BE2C (cell line): ENCODE measurements at regions not wholly inside any gene's neighbourhood (a gene's known extent, or its start where the extent isn't known, plus 50 kb on each side); places are given as distances from the start of the nearest gene placed in this dataset.

Experiments used
- DNase-seq: peaks from one replicate; pipeline ENCODE4 v3.0.0-alpha.2; 2020
- H3K27me3 ChIP-seq: fragments of 250-450 bp; sonication (Bioruptor Pico); 2 replicates; pipeline ENCODE4 v1.5.1; 2020; ENCODE audit warnings: mild to moderate bottlenecking
- H3K36me3 ChIP-seq: fragments of 250-450 bp; sonication (Bioruptor Pico); 2 replicates; pipeline ENCODE4 v1.5.1; 2020; ENCODE audit warnings: mild to moderate bottlenecking
- H3K4me1 ChIP-seq: fragments of 250-450 bp; sonication (Bioruptor Pico); 2 replicates; pipeline ENCODE4 v1.5.1; 2020
- H3K4me3 ChIP-seq: 2 replicates; pipeline ENCODE4 v1.5.1; 2011; ENCODE audit warnings: low read depth, low read length
- H3K9me3 ChIP-seq: fragments of 250-450 bp; sonication (Bioruptor Pico); 2 replicates; pipeline ENCODE4 v1.5.1; 2020
- TF ChIP-seq, protein P1 (sequence below): IDR thresholded peaks from 2 replicates; pipeline ENCODE4 v1.5.1; 2012; ENCODE audit warnings: mild to moderate bottlenecking, low read depth, low read length

DNA sequence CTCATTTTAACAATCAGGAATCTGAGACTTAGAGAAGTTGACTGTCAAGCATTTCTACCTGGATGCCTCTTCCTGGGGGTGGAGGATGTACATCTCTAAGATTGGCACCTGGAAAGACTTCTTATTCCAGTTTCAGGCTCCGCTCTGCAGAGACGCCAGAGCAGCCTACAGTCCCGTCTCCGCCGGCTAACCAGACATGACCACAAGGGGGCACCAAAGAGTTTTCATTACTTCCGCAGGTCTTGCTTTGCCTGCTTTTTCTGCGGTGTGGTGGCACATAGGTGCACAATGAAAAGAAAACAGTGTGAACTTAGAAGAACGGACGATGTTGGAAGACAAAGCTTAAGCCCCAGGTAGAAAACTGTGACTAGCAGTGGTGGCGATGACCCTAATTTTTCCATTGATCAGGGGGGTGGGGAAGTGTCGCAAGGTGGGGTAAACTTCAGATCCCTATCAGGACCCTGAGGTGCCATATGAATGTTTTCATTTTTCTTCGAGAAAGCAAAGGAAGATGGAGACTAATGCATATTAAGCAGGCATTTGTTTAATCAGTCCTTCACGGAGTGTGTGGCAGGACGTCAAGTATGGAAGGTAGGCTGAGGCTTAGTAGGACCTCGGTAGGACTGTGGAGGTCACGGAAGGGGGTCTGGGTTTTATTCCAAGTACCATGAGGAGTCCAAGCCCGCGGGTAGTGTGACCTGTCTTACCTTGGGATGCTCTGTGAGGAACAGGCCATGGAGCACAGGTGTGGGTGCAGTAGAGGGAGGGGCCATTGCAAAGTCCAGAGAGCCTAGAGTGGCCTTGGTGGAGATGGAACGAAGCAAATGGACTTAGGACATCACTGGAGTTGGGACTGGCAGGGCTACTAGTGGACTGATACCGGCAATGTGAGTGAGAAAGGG, 60.1 kb upstream of the SORCS3 start:
- TF ChIP-seq, protein P1, sequence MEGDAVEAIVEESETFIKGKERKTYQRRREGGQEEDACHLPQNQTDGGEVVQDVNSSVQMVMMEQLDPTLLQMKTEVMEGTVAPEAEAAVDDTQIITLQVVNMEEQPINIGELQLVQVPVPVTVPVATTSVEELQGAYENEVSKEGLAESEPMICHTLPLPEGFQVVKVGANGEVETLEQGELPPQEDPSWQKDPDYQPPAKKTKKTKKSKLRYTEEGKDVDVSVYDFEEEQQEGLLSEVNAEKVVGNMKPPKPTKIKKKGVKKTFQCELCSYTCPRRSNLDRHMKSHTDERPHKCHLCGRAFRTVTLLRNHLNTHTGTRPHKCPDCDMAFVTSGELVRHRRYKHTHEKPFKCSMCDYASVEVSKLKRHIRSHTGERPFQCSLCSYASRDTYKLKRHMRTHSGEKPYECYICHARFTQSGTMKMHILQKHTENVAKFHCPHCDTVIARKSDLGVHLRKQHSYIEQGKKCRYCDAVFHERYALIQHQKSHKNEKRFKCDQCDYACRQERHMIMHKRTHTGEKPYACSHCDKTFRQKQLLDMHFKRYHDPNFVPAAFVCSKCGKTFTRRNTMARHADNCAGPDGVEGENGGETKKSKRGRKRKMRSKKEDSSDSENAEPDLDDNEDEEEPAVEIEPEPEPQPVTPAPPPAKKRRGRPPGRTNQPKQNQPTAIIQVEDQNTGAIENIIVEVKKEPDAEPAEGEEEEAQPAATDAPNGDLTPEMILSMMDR = peak; percentile 82
- no peaks in the 10 kb centered on the region for H3K4me1 ChIP-seq
- H3K36me3 ChIP-seq = no peaks in the 10 kb centered on the region
- no peaks in the 10 kb centered on the region for H3K9me3 ChIP-seq
- no peaks in the 10 kb centered on the region for H3K27me3 ChIP-seq
- no peak overlapping the region for H3K4me3 ChIP-seq
- DNase-seq = peak; percentile 68

DNA sequence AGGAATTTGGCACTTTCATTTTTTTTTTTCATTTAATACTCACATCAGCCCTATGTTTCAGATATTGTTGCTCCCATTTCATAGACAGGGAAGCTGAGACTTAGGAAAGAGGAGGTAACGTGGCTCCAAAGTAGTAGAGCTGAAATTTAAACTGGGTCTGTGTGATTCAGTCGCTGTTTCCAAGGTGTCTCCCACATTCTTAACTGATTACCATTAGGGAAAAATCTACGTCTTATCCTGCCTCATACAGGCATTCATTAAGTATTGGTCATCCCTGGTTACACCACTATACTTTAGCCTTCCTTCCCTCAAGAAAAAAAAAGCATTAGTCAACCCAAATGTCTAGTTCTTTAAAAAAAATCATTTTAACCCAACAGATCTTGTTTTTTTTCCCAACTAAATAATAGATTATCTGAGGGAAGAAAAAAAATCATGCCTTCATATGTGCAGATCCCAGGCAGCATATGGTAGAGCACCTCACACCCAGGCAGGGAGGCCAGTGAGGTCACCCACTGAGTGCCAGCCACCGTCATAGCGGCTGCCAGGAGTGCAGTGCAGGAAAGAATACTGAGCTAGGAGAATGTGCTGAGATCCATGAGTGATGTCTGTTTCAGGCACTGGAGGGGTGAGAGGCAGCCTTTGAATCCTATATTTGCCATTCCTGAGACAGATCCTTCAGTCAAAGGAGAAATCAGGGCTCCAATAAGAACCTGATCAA, 59.0 kb upstream of the SORCS3 start:
- Histone ChIP-seq H3K4me3 (no peak overlapping the region), H3K27me3 (no peaks in the 10 kb centered on the region), H3K9me3 (no peaks in the 10 kb centered on the region), H3K4me1 (no peaks in the 10 kb centered on the region), H3K36me3 (no peaks in the 10 kb centered on the region)
- TF ChIP-seq, protein P1 = no peak
- DNase-seq = no peak

DNA sequence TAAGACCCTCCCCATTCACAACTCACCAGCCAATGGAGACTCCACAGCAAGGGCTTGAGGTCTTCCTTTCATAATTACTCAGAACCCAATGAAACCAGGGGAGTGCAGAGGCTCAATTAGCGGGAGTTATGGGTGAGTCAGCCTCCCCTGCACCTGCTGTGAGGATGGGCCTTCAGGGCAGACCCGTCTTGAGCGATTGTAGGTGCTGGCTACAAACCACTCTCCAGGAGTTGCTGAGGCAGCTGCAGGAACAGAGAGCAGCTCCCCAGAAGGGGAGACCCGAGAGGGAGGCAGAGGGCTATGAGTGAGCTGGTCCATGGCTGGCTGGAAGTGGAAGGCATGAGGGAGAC, 58.5 kb upstream of the SORCS3 start:
- DNase-seq = no peak
- Histone ChIP-seq H3K4me1 (no peaks in the 10 kb centered on the region), H3K9me3 (no peaks in the 10 kb centered on the region), H3K27me3 (no peaks in the 10 kb centered on the region), H3K36me3 (no peaks in the 10 kb centered on the region), H3K4me3 (no peak overlapping the region)
- TF ChIP-seq, protein P1 = no peak

DNA sequence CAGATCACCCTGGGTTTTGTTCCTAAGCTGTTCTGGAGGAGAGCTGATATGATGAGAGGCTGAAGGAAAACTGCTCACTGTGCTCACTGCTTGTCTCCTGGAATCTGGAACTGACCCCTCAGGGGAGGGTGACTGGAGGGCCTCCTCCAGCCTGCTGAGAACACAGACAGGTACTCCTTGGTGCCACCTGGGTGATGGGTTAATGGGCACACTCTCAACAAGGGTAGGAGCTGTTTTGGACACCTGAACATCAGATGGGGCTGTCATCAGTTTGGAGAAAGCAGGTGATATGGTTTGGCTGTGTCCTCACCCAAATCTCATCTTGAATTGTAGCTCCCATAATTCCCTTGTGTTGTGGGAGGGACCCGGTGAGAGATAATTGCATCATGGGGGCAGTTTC, 58.1 kb upstream of the SORCS3 start:
- TF ChIP-seq, protein P1 = no peak
- Histone ChIP-seq H3K4me3 (no peak overlapping the region), H3K27me3 (no peaks in the 10 kb centered on the region), H3K4me1 (no peaks in the 10 kb centered on the region), H3K36me3 (no peaks in the 10 kb centered on the region), H3K9me3 (no peaks in the 10 kb centered on the region)
- DNase-seq = no peak

DNA sequence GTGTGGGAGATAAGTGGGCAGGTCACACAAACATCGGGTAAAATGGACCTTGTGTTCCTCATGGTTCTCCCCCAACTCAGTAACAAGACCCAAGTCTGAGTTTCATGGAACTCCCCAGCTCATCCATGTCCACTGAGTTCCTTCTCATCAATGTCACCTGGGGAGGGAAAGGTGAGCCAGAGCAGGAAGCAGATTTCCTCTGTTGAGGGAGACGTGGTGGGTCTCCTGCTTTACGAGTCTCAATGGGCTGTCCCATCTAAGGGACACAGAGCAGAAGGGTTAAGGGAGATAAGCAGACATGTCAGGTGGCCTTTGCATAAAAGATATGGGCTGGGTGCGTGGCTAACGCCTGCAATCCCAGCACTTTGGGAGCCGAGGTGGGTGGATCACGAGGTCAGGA, 56.5 kb upstream of the SORCS3 start:
- Histone ChIP-seq H3K4me3 (no peak overlapping the region), H3K9me3 (no peaks in the 10 kb centered on the region), H3K36me3 (no peaks in the 10 kb centered on the region), H3K27me3 (no peaks in the 10 kb centered on the region), H3K4me1 (no peaks in the 10 kb centered on the region)
- TF ChIP-seq, protein P1 = no peak
- DNase-seq = no peak

DNA sequence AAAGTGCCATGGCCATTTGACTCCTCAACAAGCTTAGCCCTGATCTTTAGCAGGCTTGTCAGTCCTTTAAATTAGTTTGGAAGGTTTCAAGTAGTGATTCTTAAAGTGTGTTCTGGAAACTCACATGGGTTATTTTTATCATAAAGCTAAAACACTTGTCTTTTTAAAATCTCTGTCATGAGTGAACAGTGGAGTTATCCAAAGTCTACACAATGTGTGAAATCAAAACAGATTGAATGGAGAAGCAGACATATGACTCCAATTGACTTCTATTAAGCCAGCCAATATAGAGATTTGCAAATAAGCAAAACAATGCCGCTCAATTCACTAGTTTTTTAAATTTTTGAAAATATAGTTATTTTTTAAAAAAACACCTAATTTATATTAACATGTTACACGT, 53.3 kb upstream of the SORCS3 start:
- no peaks in the 10 kb centered on the region for H3K4me1 ChIP-seq
- no peak overlapping the region for H3K4me3 ChIP-seq
- DNase-seq = no peak
- no peaks in the 10 kb centered on the region for H3K27me3 ChIP-seq
- no peaks in the 10 kb centered on the region for H3K9me3 ChIP-seq
- TF ChIP-seq, protein P1 = no peak
- H3K36me3 ChIP-seq = no peaks in the 10 kb centered on the region
